ENCODE measurements at regions not wholly inside any gene's neighbourhood (a gene's known extent, or its start where the extent isn't known, plus 50 kb on each side); places are given as distances from the start of the nearest gene placed in this dataset.
"Not testable (repeated sequence)": the region's sequence is repeated elsewhere in the genome, so short reads cannot be mapped to it uniquely, and the experiment has no call there.

GRCh38 chr14:105927096-105928060, 401.0 kb downstream of the TMEM121 start:
- DNase-seq (ENCODE audit: low read depth in 1 of 2, low spot score in 1 of 2): no peak

- not testable (repeated sequence) for DNase-seq (ENCODE audit: low read depth in 1 of 2, low spot score in 1 of 2)
These were observed 402.1 kb downstream of the TMEM121 start for GRCh38 chr14:105928171-105929111.

GRCh38 chr14:105929327-105930081, 403.1 kb downstream of the TMEM121 start:
- DNase-seq (ENCODE audit: low read depth in 1 of 2, low spot score in 1 of 2): no peak

GRCh38 chr14:105930572-105930971, 404.2 kb downstream of the TMEM121 start:
- DNase-seq (ENCODE audit: low read depth in 1 of 2, low spot score in 1 of 2): no peak

- no peak for DNase-seq (ENCODE audit: low read depth in 1 of 2, low spot score in 1 of 2)
These were observed 405.6 kb downstream of the TMEM121 start for GRCh38 chr14:105931808-105932483.

- no peak for DNase-seq (ENCODE audit: low read depth in 1 of 2, low spot score in 1 of 2)
These were observed 406.9 kb downstream of the TMEM121 start for GRCh38 chr14:105933238-105933637.

GRCh38 chr14:105935384-105935783, 409.0 kb downstream of the TMEM121 start:
- no peak for DNase-seq (ENCODE audit: low read depth in 1 of 2, low spot score in 1 of 2)

- no peak for DNase-seq (ENCODE audit: low read depth in 1 of 2, low spot score in 1 of 2)
These were observed 411.1 kb downstream of the TMEM121 start for GRCh38 chr14:105937253-105938054.

- DNase-seq (ENCODE audit: low read depth in 1 of 2, low spot score in 1 of 2): no peak
These were observed 411.9 kb downstream of the TMEM121 start for GRCh38 chr14:105938055-105938863.

- DNase-seq (ENCODE audit: low read depth in 1 of 2, low spot score in 1 of 2): no peak
These were observed 412.6 kb downstream of the TMEM121 start for GRCh38 chr14:105938959-105939358.

- DNase-seq (ENCODE audit: low read depth in 1 of 2, low spot score in 1 of 2): no peak
These were observed 413.6 kb downstream of the TMEM121 start for GRCh38 chr14:105939810-105940508.

- no peak for DNase-seq (ENCODE audit: low read depth in 1 of 2, low spot score in 1 of 2)
These were observed 414.3 kb downstream of the TMEM121 start for GRCh38 chr14:105940534-105941225.

GRCh38 chr14:105941226-105942166, 415.1 kb downstream of the TMEM121 start:
- no peak for DNase-seq (ENCODE audit: low read depth in 1 of 2, low spot score in 1 of 2)

GRCh38 chr14:105942725-105943124, 416.3 kb downstream of the TMEM121 start:
- not testable (repeated sequence) for DNase-seq (ENCODE audit: low read depth in 1 of 2, low spot score in 1 of 2)

GRCh38 chr14:105943973-105944602, 417.7 kb downstream of the TMEM121 start:
- no peak for DNase-seq (ENCODE audit: low read depth in 1 of 2, low spot score in 1 of 2)
